Nephron (organoid): ENCODE measurements at regions not wholly inside any gene's neighbourhood (a gene's known extent, or its start where the extent isn't known, plus 50 kb on each side); places are given as distances from the start of the nearest gene placed in this dataset.
"Not testable (repeated sequence)": the region's sequence is repeated elsewhere in the genome, so short reads cannot be mapped to it uniquely, and the experiment has no call there.

Experiments
- H3K27ac Mint-ChIP-seq, 3 experiments: 2 replicates each; pipeline ENCODE4 v1.8.0; 2020; ENCODE audit warnings: mixed read lengths in 3 of 3, mild to moderate bottlenecking in 2 of 3, moderate library complexity in 1 of 3
- H3K27me3 Mint-ChIP-seq: 2 replicates; pipeline ENCODE4 v1.8.0; 2021; ENCODE audit warnings: low read depth, mild to moderate bottlenecking, moderate library complexity, mixed read lengths
- H3K36me3 Mint-ChIP-seq: 2 replicates; pipeline ENCODE4 v1.8.0; 2020; ENCODE audit warnings: low read depth, mixed read lengths
- H3K4me1 Mint-ChIP-seq: 2 replicates; pipeline ENCODE4 v1.8.0; 2020; ENCODE audit warnings: mixed read lengths
- H3K4me3 Mint-ChIP-seq, 3 experiments: 2 replicates each; pipeline ENCODE4 v1.8.0; 2020; ENCODE audit warnings: mild to moderate bottlenecking in 3 of 3, mixed read lengths in 3 of 3, moderate library complexity in 2 of 3
- H3K9me3 Mint-ChIP-seq: 2 replicates; pipeline ENCODE4 v1.8.0; 2020; ENCODE audit warnings: mixed read lengths
- CTCF ChIP-seq, 3 experiments: fragments of 200-600 bp; sonication (generic); IDR thresholded peaks; one replicate each; pipeline ENCODE4 v1.5.0; 2021; ENCODE audit warnings: antibody characterized with exemption in 3 of 3; ENCODE audit not compliant: unreplicated experiment in 3 of 3

- no peak for TF ChIP-seq CTCF (IDR thresholded peaks at IDR 0.05; ENCODE audit: unreplicated experiment in 3 of 3)
- H3K4me1 Mint-ChIP-seq = peaks cover 48% of the 10 kb centered on the region
- H3K27ac Mint-ChIP-seq = peak overlapping the region; percentile 56 to 94 (median 91)
- H3K4me3 Mint-ChIP-seq = no peak overlapping the region
- H3K9me3 Mint-ChIP-seq = no peaks in the 10 kb centered on the region
- H3K27me3 Mint-ChIP-seq = no peaks in the 10 kb centered on the region
- H3K36me3 Mint-ChIP-seq = no peaks in the 10 kb centered on the region
Observed at GRCh38 chr12:46659824-46660223, 166.0 kb downstream of the SLC38A4 start.

GRCh38 chr12:46659032-46659650 lies 166.7 kb downstream of the SLC38A4 start:
- peaks cover 46% of the 10 kb centered on the region for H3K4me1 Mint-ChIP-seq
- no peaks in the 10 kb centered on the region for H3K36me3 Mint-ChIP-seq
- peak overlapping the region; percentile 56 to 94 (median 91) for H3K27ac Mint-ChIP-seq
- H3K9me3 Mint-ChIP-seq = no peaks in the 10 kb centered on the region
- H3K4me3 Mint-ChIP-seq = peak overlapping the region in 1 of 3 experiments; percentile 34
- no peak for TF ChIP-seq CTCF (IDR thresholded peaks at IDR 0.05; ENCODE audit: unreplicated experiment in 3 of 3)
- H3K27me3 Mint-ChIP-seq = no peaks in the 10 kb centered on the region

GRCh38 chr12:46657453-46658411 lies 168.1 kb downstream of the SLC38A4 start:
- no peak for TF ChIP-seq CTCF (IDR thresholded peaks at IDR 0.05; ENCODE audit: unreplicated experiment in 3 of 3)
- Mint-ChIP-seq H3K36me3 (no peaks in the 10 kb centered on the region), H3K27me3 (no peaks in the 10 kb centered on the region), H3K4me3 (no peak overlapping the region), H3K9me3 (no peaks in the 10 kb centered on the region), H3K4me1 (peaks cover 35% of the 10 kb centered on the region), H3K27ac (peak overlapping the region in 1 of 3 experiments; percentile 15)

GRCh38 chr12:46655984-46656383 lies 169.8 kb downstream of the SLC38A4 start:
- not testable (repeated sequence) for H3K27ac Mint-ChIP-seq, H3K27me3 Mint-ChIP-seq, H3K9me3 Mint-ChIP-seq, H3K36me3 Mint-ChIP-seq, H3K4me3 Mint-ChIP-seq
- H3K4me1 Mint-ChIP-seq = peaks cover 27% of the 10 kb centered on the region

GRCh38 chr12:46653311-46653710 lies 172.5 kb downstream of the SLC38A4 start:
- Mint-ChIP-seq H3K27me3 (no peaks in the 10 kb centered on the region), H3K4me1 (peaks cover 5% of the 10 kb centered on the region), H3K4me3 (no peak overlapping the region), H3K36me3 (no peaks in the 10 kb centered on the region), H3K9me3 (peaks cover 6% of the 10 kb centered on the region), H3K27ac (no peak overlapping the region)
- no peak for TF ChIP-seq CTCF (IDR thresholded peaks at IDR 0.05; ENCODE audit: unreplicated experiment in 3 of 3)

GRCh38 chr12:46652692-46653091 lies 173.1 kb downstream of the SLC38A4 start:
- Mint-ChIP-seq H3K4me3 (no peak overlapping the region), H3K27ac (no peak overlapping the region), H3K36me3 (no peaks in the 10 kb centered on the region), H3K4me1 (peaks cover 1% of the 10 kb centered on the region), H3K27me3 (no peaks in the 10 kb centered on the region), H3K9me3 (peaks cover 6% of the 10 kb centered on the region)
- TF ChIP-seq CTCF (IDR thresholded peaks at IDR 0.05; ENCODE audit: unreplicated experiment in 3 of 3) = no peak
